ENCODE measurements at regions not wholly inside any gene's neighbourhood (a gene's known extent, or its start where the extent isn't known, plus 50 kb on each side); places are given as distances from the start of the nearest gene placed in this dataset.
"Not testable (repeated sequence)": the region's sequence is repeated elsewhere in the genome, so short reads cannot be mapped to it uniquely, and the experiment has no call there.

- no peak for DNase-seq
These were observed 55.5 kb downstream of the PRR15 start for GRCh38 chr7:29619111-29619510.

GRCh38 chr7:29619848-29620555 lies 56.4 kb downstream of the PRR15 start:
- no peak for DNase-seq

GRCh38 chr7:29620556-29620930 lies 56.9 kb downstream of the PRR15 start:
- no peak for DNase-seq

DNA sequence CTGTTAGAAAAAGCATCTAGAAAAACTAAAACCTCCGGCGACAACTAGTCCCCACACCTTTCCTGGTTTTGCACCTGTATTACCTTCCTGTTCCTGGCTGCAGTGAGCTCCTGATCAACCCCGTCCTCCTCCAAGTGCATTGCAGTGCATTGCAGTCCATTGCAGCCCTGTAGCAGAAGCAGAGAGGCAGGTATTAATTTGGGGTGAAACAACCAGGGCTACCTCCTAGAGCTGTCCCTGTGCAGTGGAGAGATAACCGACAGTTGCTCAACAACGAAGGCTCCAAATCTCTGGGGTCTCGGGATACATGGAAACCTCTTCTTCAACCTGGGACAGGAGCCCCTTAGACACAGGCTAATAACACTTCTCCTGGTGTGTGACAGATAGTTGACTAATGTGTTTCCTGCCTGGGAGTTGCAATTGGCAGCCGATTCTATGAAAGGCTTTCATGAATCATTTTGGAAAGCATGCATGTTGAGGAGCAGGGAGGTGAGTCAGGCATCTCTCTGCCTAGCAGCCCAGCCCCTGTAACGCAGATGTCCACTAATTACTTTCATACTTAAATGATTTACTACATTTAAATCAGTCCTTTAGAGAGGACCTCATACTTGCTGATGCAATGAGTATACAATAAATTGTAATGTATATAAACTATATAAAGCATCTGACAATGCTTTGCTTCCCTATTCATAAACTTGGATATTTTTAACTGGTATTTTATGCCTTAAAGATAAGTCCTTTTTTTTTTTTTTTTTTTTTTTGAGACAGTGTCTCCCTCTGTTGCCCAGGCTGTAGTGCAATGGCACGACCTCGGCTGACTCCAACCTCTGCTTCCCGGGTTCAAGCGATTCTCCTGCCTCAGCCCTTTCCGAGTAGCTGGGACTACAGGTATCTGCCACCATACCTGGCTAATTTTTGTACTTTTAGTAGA lies 59.0 kb downstream of the PRR15 start:
- no peak for DNase-seq

- DNase-seq = no peak
These were observed 60.3 kb downstream of the PRR15 start for GRCh38 chr7:29623973-29624372.

DNA sequence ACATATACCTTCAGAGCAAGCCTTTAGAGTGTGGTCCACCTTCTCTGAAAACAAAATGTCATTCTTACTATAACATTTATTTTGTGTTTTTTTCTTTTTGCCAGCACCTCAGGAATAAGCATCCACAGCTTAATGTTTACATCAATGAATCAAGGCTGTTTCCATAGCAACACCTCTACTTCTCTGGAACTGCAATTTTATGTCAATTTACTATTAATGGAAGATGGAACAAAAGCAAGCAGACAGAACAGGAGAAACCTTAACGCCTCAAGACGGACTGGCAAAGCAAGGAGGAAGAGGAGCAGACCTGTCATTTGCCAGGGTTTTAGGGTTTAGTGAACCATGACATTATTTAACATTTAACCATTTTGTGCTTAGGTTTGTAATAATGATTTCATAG lies 63.1 kb downstream of the PRR15 start:
- no peak for DNase-seq

DNA sequence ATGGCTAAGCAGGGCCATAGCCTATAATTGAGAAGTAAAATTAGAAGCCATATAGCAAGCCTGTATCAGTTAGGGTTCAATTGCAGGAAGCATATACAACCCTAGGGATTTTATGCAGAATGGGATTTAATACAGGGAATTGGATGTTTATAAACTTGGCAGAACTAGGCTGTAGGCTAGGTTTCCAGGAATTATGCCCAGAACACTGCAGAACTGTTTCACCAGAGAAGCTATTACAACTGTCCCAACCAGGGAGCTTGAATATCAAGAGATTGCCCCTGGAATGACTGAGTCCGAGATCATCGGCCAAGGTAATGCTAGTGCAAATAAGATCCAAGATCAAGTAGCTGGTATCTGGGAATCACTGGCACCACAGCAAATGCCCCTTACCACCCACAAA lies 64.0 kb downstream of the PRR15 start:
- no peak for DNase-seq

DNA sequence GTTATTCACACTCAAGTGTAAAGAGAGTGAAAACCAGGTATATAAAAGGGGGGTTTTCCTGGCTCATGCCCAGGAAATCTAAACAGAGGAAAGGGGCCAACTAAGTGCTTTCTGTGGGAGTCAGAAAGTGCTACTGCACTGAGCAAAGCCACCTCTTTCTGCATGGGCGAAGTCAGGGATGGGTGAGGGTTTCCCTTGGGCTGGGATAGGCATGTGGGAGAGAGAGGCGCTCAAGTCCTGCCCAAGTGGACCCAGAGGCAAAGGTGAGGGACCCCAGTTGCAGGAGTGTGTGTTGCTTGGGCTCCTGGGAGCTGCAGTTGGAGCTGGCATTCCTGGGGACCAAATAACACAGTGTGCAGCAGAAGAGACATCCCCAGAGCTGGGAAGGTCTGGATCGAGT lies 65.9 kb downstream of the PRR15 start:
- DNase-seq = no peak

GRCh38 chr7:29635067-29636008 lies 71.7 kb downstream of the PRR15 start:
- not testable (repeated sequence) for DNase-seq

- DNase-seq = no peak
These were observed 72.3 kb downstream of the PRR15 start for GRCh38 chr7:29636009-29636351.

DNA sequence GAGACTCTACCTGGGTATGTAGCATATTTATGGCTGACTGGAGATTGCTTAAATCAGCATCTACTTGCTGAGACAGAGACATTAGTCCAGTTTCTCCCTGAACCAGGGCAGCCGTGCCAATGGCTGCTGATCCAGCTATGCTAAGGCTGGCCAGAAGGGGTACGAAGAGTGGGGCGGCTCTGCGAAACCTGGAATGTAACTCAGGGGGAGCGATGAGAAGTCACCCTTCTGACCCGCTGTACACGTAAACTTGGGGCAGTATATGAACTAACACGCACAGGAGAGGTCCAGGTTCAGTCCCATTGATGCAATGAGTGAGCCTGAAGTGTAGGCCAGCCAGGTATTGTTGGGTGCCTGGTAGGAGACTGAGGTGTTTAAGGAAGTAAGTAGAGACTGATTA lies 73.7 kb downstream of the PRR15 start:
- no peak for DNase-seq

- not testable (repeated sequence) for DNase-seq
These were observed 75.2 kb downstream of the PRR15 start for GRCh38 chr7:29638841-29639240.

- no peak for DNase-seq
These were observed 75.8 kb downstream of the PRR15 start for GRCh38 chr7:29639386-29639785.

- DNase-seq = no peak
These were observed 76.4 kb downstream of the PRR15 start for GRCh38 chr7:29639886-29640595.

DNA sequence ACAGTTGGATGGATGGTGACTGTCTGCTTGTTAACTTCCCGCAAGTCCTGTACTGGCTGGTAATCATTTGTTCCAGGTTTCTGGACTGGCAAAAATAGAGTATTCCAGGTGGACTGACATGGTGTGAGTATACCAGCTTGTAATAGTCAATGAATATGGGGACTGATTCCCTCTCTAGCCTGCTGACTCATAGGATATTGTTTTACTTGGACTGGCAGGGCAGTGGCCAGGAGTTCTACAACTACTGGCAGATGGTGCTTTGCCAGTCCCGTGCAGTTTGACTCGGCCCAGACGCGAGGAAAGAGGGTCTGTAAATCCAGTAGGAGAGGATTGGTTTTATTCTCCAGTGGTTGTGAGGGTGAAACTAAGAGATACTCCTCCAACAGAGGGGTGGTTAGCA lies 78.0 kb downstream of the PRR15 start:
- no peak for DNase-seq

- DNase-seq = no peak
These were observed 79.0 kb downstream of the PRR15 start for GRCh38 chr7:29642494-29643155.

GRCh38 chr7:29646116-29646515 lies 82.5 kb downstream of the PRR15 start:
- DNase-seq = not testable (repeated sequence)

DNA sequence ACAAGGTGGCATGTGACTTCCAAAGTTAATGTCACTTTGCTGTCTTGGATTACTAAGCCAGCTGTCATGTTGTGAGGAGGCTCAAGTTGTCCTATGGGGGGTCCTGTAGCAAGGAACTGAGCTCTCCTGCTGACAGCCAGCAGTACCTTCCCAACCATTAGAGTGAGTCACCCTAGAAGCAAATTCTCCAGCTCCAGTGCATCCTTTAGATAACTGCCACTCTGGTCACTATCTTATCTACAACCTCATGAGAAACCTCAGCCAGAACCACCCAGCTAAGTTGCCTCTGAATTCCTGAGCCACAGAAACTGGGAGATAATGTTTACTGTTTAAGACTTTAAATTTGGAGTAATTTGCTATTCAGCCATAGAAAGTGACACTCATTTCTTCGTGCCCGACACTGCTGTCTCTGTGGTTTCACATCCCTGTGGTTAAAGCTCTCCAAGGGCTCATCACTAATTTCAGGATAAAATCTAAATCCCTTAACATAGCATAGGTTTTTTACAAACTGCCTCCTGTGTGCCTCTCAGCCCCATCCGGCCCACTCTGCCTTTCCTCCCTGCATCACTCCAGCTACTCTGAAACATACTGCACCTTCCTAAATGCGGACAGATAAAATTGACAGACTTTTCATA lies 83.5 kb downstream of the PRR15 start:
- no peak for DNase-seq

GRCh38 chr7:29647691-29648210 lies 84.1 kb downstream of the PRR15 start:
- DNase-seq = not testable (repeated sequence)

DNA sequence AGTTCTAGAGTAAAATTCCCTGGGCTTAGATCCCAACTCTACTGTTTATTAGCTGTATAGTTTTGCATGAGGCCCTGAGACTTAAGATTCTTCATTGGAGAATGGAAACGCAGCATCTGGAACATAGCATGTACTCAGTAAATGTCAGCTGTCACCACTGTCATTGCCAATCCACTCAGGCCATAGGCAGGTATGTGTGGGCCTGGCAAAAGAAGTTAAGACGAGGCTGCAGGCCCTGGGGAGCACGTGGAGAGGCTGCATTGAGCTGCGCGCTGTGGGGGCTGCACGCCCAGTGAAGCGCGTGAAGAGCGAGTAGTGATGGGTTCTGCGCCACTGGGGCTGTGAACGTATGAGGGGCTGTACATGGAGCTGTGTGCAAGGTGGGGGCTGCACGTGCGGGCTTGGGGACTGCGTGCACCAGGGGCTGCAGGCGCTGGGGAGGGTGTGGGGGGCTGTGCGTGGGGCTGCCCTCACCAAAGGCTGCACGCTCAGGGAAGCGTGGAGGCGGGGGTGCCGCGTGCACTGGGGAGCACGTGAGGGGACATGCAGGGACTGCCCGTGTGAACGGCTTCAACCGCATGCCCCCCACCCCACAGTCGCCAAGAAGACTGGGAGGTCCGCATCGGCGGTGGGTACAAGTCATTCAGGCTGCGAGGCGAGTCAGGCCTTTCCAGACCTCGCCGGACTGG lies 85.5 kb downstream of the PRR15 start:
- no peak for DNase-seq
